ENCODE measurements at regions not wholly inside any gene's neighbourhood (a gene's known extent, or its start where the extent isn't known, plus 50 kb on each side); places are given as distances from the start of the nearest gene placed in this dataset.

GRCh38 chr20:24096864-24097450 is 108.4 kb upstream of the GGTLC1 start:
- intact Hi-C loops (cut with micrococcal nuclease; ENCODE audit: unreplicated experiment), result no loop called here
- BruUV-seq (replicated peaks), result no TSS peak

GRCh38 chr20:24096264-24096663 is 107.7 kb upstream of the GGTLC1 start:
- BruUV-seq (replicated peaks), result TSS peak; percentile 97
- CTCF ChIA-PET, result interaction anchor here (1.2 kb wide), 1 partner anchor 10 kb away, joined by 3 read pairs; no protein-coding TSS in a partner anchor
- no peak overlapping the region for H3K4me3 Mint-ChIP-seq (ENCODE audit: unreplicated experiment)

More at GRCh38 chr20:24096864-24097450, 108.4 kb upstream of the GGTLC1 start:
- Mint-ChIP-seq H3K36me3 (ENCODE audit: insufficient read depth, unreplicated experiment) (no peaks in the 10 kb centered on the region), H3K4me3 (ENCODE audit: unreplicated experiment) (no peak overlapping the region), H3K27me3 (ENCODE audit: insufficient read depth, unreplicated experiment) (no peaks in the 10 kb centered on the region), H3K9me3 (ENCODE audit: unreplicated experiment) (no peaks in the 10 kb centered on the region), H3K27ac (ENCODE audit: unreplicated experiment) (no peak overlapping the region), H3K4me1 (ENCODE audit: low read depth, unreplicated experiment) (peaks cover 16% of the 10 kb centered on the region)
- H3K9me3 ChIP-seq, result no peaks in the 10 kb centered on the region
- H3K4me1 ChIP-seq, result peaks cover 29% of the 10 kb centered on the region
- no peak overlapping the region for H3K4me3 ChIP-seq (ENCODE audit: low read depth, low read length)
- H3K36me3 ChIP-seq (ENCODE audit: control insufficient read depth, insufficient read depth, low read length), result no peaks in the 10 kb centered on the region
- TF ChIP-seq CTCF (IDR thresholded peaks at IDR 0.05; ENCODE audit: insufficient read depth in 1 of 2, low read depth in 1 of 2, low read length in 1 of 2, severe bottlenecking in 1 of 2, unreplicated experiment in 1 of 2), result no peak
- POLR2A ChIA-PET, result no interaction called here
- CTCF ChIA-PET, result no interaction called here
- no peak for DNase-seq
- H3K27me3 ChIP-seq (replicated peaks; ENCODE audit: control insufficient read depth, insufficient read depth, low read length), result no peaks in the 10 kb centered on the region

GRCh38 chr20:24095756-24096155 is 107.2 kb upstream of the GGTLC1 start:
- Mint-ChIP-seq H3K27ac (ENCODE audit: unreplicated experiment) (peak overlapping the region; percentile 48), H3K27me3 (ENCODE audit: insufficient read depth, unreplicated experiment) (no peaks in the 10 kb centered on the region), H3K9me3 (ENCODE audit: unreplicated experiment) (no peaks in the 10 kb centered on the region), H3K36me3 (ENCODE audit: insufficient read depth, unreplicated experiment) (no peaks in the 10 kb centered on the region), H3K4me3 (ENCODE audit: unreplicated experiment) (no peak overlapping the region), H3K4me1 (ENCODE audit: low read depth, unreplicated experiment) (peaks cover 16% of the 10 kb centered on the region)
- ChIA-PET POLR2A (interaction anchor here (1.2 kb wide), 1 partner anchor 9 kb away, joined by 3 read pairs; no protein-coding TSS in a partner anchor), CTCF (interaction anchor here (1.2 kb wide), 1 partner anchor 9 kb away, joined by 3 read pairs; no protein-coding TSS in a partner anchor)
- peaks cover 29% of the 10 kb centered on the region for H3K4me1 ChIP-seq
- H3K27me3 ChIP-seq (replicated peaks; ENCODE audit: control insufficient read depth, insufficient read depth, low read length), result no peaks in the 10 kb centered on the region
- intact Hi-C loops (cut with micrococcal nuclease; ENCODE audit: unreplicated experiment), result no loop called here
- no peak for TF ChIP-seq CTCF (IDR thresholded peaks at IDR 0.05; ENCODE audit: insufficient read depth in 1 of 2, low read depth in 1 of 2, low read length in 1 of 2, severe bottlenecking in 1 of 2, unreplicated experiment in 1 of 2)
- no peak overlapping the region for H3K4me3 ChIP-seq (ENCODE audit: low read depth, low read length)
- no peaks in the 10 kb centered on the region for H3K36me3 ChIP-seq (ENCODE audit: control insufficient read depth, insufficient read depth, low read length)
- no TSS peak for BruUV-seq (replicated peaks)
- DNase-seq, result peak; percentile 53 to 59
- no peaks in the 10 kb centered on the region for H3K9me3 ChIP-seq

More at GRCh38 chr20:24096264-24096663, 107.7 kb upstream of the GGTLC1 start:
- no peak for TF ChIP-seq CTCF (IDR thresholded peaks at IDR 0.05; ENCODE audit: insufficient read depth in 1 of 2, low read depth in 1 of 2, low read length in 1 of 2, severe bottlenecking in 1 of 2, unreplicated experiment in 1 of 2)
- Histone ChIP-seq H3K36me3 (ENCODE audit: control insufficient read depth, insufficient read depth, low read length) (no peaks in the 10 kb centered on the region), H3K4me1 (peaks cover 29% of the 10 kb centered on the region), H3K9me3 (no peaks in the 10 kb centered on the region), H3K4me3 (ENCODE audit: low read depth, low read length) (no peak overlapping the region), H3K27me3 (replicated peaks; ENCODE audit: control insufficient read depth, insufficient read depth, low read length) (no peaks in the 10 kb centered on the region)
- intact Hi-C loops (cut with micrococcal nuclease; ENCODE audit: unreplicated experiment), result no loop called here
- no peak for DNase-seq
- POLR2A ChIA-PET, result interaction anchor here (1.2 kb wide), 1 partner anchor 9 kb away, joined by 3 read pairs; no protein-coding TSS in a partner anchor
- peaks cover 16% of the 10 kb centered on the region for H3K4me1 Mint-ChIP-seq (ENCODE audit: low read depth, unreplicated experiment)
- H3K27ac Mint-ChIP-seq (ENCODE audit: unreplicated experiment), result peak overlapping the region; percentile 48
- no peaks in the 10 kb centered on the region for H3K36me3 Mint-ChIP-seq (ENCODE audit: insufficient read depth, unreplicated experiment)
- no peaks in the 10 kb centered on the region for H3K27me3 Mint-ChIP-seq (ENCODE audit: insufficient read depth, unreplicated experiment)
- H3K9me3 Mint-ChIP-seq (ENCODE audit: unreplicated experiment), result no peaks in the 10 kb centered on the region

Data from Caco-2 (cell line).